Lung (tissue), 11 donors: ENCODE measurements at regions not wholly inside any gene's neighbourhood (a gene's known extent, or its start where the extent isn't known, plus 50 kb on each side); places are given as distances from the start of the nearest gene placed in this dataset.

ENCODE experiments used
- ATAC-seq: fragments of 200-7000 bp; cut with Tn5 transposase; one replicate; pipeline ENCODE4 v1.9.1; 2020; ENCODE audit warnings: moderate number of reproducible peaks; ENCODE audit not compliant: insufficient read depth, low FRiP score
- DNase-seq, 3 donors: peaks; one replicate each; pipeline ENCODE4 v3.0.0-alpha.2; 2013 to 2017
- H3K27ac ChIP-seq, 2 donors: one replicate each; pipeline ENCODE4 v1.5.1; 2013; ENCODE audit warnings: mild to moderate bottlenecking in 2 of 2, moderate library complexity in 2 of 2, control low read depth in 1 of 2, inconsistent platforms in 1 of 2, low read depth in 1 of 2, low read length in 1 of 2
- H3K27me3 ChIP-seq, 3 donors: one replicate each; pipeline ENCODE4 v1.5.1; 2013; ENCODE audit warnings: low read length in 2 of 3; ENCODE audit not compliant: control insufficient read depth in 3 of 3, insufficient read depth in 3 of 3
- H3K36me3 ChIP-seq, 4 donors: one replicate each; pipeline ENCODE4 v1.5.1; 2013; ENCODE audit warnings: low read length in 4 of 4, mild to moderate bottlenecking in 1 of 4, moderate library complexity in 1 of 4; ENCODE audit not compliant: control insufficient read depth in 4 of 4, insufficient read depth in 4 of 4
- H3K4me1 ChIP-seq, 5 donors: one replicate each; pipeline ENCODE4 v1.5.1; 2013; ENCODE audit warnings: low read length in 5 of 5, mild to moderate bottlenecking in 2 of 5, moderate library complexity in 1 of 5; ENCODE audit not compliant: control insufficient read depth in 5 of 5, insufficient read depth in 5 of 5
- H3K4me3 ChIP-seq: one replicate; pipeline ENCODE4 v1.5.1; 2013; ENCODE audit warnings: mild to moderate bottlenecking, control low read depth, moderate library complexity
- H3K9ac ChIP-seq, 2 donors: one replicate each; pipeline ENCODE4 v1.5.1; 2013; ENCODE audit warnings: low read length in 2 of 2, control low read depth in 1 of 2; ENCODE audit not compliant: insufficient read depth in 1 of 2
- H3K9me3 ChIP-seq, 4 donors: one replicate each; pipeline ENCODE4 v1.5.1; 2013; ENCODE audit warnings: low read length in 3 of 4, mild to moderate bottlenecking in 1 of 4, moderate library complexity in 1 of 4; ENCODE audit not compliant: control insufficient read depth in 4 of 4, insufficient read depth in 3 of 4
- WGBS, 2 donors: extraction: QIAGEN DNeasy Blood & Tissue Kit; methylation state at CpG; one replicate each; pipeline ENCODE4 v1.1.7; 2013; 5-methylcytosine and 5-hydroxymethylcytosine counted together
- TF ChIP-seq, protein P1 (sequence below): IDR thresholded peaks from 2 replicates; pipeline ENCODE4 v1.5.1; 2012; ENCODE audit warnings: mild to moderate bottlenecking; ENCODE audit errors: control extremely low read depth, extremely low read depth
- donor health status: control.
- donor health status: control.
- donor health status: Bipolar disorder and iron deficiency.
- donor health status: healthy.
- donor health status: DM: yes; HTN: yes; CAD: no.

DNA sequence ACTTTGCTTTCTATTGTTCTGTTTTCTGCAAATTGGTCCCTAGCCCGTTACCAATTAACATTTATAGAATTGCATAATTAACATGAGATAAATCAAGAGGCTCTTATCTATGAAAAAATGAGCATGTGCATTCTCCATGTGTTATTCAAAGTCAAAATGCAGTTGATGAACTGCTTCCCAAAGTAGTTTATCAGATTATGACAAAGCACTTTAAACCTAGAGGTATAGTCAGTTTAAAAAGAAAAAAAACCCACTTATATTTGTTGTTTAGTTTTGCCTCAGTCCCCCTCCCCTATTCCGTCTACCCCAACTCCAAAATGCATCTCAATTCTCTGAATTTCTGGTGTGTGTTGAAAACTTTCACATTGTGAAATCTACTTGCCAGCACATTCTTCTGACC is 119.5 kb downstream of the ATXN3L start:
- DNase-seq (no peak), ATAC-seq (no peak)
- Histone ChIP-seq H3K4me1 (peaks cover 0 to 14% (median 0%) of the 10 kb centered on the region in 5 donors), H3K4me3 (no peak overlapping the region), H3K9ac (no peak overlapping the region), H3K9me3 (no peaks in the 10 kb centered on the region), H3K27me3 (peaks cover 0 to 22% (median 3%) of the 10 kb centered on the region in 3 donors), H3K36me3 (no peaks in the 10 kb centered on the region), H3K27ac (no peak overlapping the region)
- TF ChIP-seq, protein P1, sequence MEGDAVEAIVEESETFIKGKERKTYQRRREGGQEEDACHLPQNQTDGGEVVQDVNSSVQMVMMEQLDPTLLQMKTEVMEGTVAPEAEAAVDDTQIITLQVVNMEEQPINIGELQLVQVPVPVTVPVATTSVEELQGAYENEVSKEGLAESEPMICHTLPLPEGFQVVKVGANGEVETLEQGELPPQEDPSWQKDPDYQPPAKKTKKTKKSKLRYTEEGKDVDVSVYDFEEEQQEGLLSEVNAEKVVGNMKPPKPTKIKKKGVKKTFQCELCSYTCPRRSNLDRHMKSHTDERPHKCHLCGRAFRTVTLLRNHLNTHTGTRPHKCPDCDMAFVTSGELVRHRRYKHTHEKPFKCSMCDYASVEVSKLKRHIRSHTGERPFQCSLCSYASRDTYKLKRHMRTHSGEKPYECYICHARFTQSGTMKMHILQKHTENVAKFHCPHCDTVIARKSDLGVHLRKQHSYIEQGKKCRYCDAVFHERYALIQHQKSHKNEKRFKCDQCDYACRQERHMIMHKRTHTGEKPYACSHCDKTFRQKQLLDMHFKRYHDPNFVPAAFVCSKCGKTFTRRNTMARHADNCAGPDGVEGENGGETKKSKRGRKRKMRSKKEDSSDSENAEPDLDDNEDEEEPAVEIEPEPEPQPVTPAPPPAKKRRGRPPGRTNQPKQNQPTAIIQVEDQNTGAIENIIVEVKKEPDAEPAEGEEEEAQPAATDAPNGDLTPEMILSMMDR: no peak
- 73 to 78% methylated on average over 2 of the region's 2 CpGs for WGBS, 2 donors

DNA sequence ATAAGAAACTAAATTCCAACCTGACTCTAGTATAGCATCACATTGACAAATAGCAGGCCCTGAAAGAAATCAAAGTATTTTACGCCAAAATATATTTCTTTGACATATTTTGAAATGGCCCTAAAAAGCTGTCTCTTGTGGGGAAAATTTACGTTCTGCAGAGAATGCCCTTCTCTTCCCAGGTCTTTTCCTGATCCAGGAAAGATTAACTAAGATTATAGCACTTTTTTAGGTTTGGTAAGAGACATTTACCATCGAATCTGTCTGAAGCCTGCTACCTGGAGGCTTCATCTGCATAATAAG is 121.1 kb downstream of the ATXN3L start:
- H3K27ac ChIP-seq: no peak overlapping the region
- no peak overlapping the region for H3K9ac ChIP-seq
- H3K4me3 ChIP-seq: no peak overlapping the region
- no peaks in the 10 kb centered on the region for H3K9me3 ChIP-seq
- peaks cover 0 to 26% (median 0%) of the 10 kb centered on the region in 5 donors for H3K4me1 ChIP-seq
- ATAC-seq (no peak), DNase-seq (no peak)
- peaks cover 0 to 21% (median 0%) of the 10 kb centered on the region in 3 donors for H3K27me3 ChIP-seq
- WGBS, 2 donors: 79 to 94% methylated on average over 3 of the region's 3 CpGs
- H3K36me3 ChIP-seq: no peaks in the 10 kb centered on the region
- TF ChIP-seq, protein P1: no peak

DNA sequence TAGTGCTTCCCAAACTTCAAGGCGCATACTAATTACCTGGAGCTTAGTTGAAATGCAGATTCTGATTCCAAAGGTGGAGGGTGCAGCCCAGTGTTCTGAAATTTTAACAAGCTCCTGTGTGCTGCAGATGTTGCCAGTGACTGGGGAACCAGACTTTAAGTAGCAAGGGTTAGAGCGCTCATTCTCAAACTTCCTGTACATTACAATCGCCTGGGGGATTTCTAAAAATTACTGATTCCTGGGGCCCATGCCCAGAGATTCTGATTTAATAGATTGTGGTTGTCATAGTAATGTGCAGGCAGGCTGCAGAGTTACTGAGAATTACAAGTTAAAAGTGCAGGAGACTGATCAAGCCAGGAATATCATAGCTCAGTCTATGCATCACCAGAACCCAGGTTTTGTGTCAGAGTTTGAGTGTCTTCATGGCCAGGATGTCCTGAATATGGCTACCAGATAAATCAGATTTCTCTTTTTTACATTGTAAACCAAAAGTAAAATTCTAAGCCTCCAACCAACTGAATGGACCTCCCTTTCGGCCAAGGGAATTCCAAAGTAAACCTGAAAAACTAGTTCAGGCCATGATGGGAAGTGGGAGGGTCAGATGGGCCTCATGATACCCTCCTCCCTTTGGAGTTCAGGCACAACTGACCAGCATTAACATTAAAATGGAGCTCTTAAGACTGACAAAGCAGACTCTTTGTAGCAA is 121.6 kb downstream of the ATXN3L start:
- DNase-seq (peak in 1 of 3 donors; percentile 25), ATAC-seq (no peak)
- Histone ChIP-seq H3K4me3 (no peak overlapping the region), H3K27me3 (peaks cover 0 to 19% (median 0%) of the 10 kb centered on the region in 3 donors), H3K9ac (no peak overlapping the region), H3K27ac (no peak overlapping the region), H3K4me1 (peaks cover 0 to 25% (median 0%) of the 10 kb centered on the region in 5 donors), H3K9me3 (no peaks in the 10 kb centered on the region), H3K36me3 (no peaks in the 10 kb centered on the region)
- WGBS, 2 donors: 81 to 89% methylated on average over 4 of the region's 4 CpGs
- TF ChIP-seq, protein P1: no peak

DNA sequence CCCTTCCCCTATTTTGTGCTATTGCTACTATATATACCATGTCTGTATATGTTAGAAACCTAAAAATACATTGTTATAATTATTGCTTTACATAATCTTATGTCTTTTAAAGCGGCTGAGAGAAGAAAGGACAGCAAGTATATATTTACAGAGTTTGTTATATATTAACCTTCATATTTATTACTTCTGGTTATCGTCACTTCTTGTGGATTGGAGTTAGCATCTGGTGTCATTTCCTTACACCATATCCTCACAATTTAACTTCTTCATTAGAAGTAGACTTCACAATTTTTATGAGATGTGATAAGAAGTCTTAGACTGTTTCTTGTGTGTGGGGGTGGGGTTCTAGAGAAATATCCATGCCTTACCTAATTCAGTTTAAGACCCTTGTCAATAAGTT is 123.1 kb downstream of the ATXN3L start:
- 87 to 90% methylated on average over 2 of the region's 2 CpGs for WGBS, 2 donors
- TF ChIP-seq, protein P1: no peak
- peaks cover 0 to 25% (median 0%) of the 10 kb centered on the region in 5 donors for H3K4me1 ChIP-seq
- peaks cover 0 to 26% (median 0%) of the 10 kb centered on the region in 3 donors for H3K27me3 ChIP-seq
- H3K9me3 ChIP-seq: no peaks in the 10 kb centered on the region
- H3K9ac ChIP-seq: no peak overlapping the region
- H3K4me3 ChIP-seq: no peak overlapping the region
- DNase-seq (no peak), ATAC-seq (no peak)
- H3K27ac ChIP-seq: no peak overlapping the region
- H3K36me3 ChIP-seq: no peaks in the 10 kb centered on the region
